ENCODE measurements at regions not wholly inside any gene's neighbourhood (a gene's known extent, or its start where the extent isn't known, plus 50 kb on each side); places are given as distances from the start of the nearest gene placed in this dataset.

DNA sequence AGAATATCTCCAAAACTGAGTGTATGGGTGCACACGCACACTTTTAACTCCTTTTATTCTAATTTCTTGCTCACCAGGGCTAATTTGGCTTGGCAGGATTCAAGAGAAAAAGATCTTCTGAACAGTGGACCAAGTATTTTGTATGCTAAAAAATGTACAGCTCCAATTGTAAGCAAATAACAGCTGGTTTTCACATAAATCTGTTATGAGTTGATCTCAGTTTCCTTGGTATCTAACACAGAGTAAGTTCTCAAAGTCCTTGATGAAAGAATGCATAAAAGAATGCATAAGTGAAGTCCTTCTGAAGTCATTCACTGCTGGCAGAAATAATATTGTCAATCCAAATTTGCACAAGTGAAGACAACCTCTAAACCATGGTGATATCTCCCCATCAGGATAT is 213.0 kb downstream of the OMA1 start:
- Mint-ChIP-seq H3K4me3 (no peak overlapping the region), H3K4me1 (no peaks in the 10 kb centered on the region), H3K27me3 (no peaks in the 10 kb centered on the region), H3K27ac (no peak overlapping the region), H3K9me3 (ENCODE audit: insufficient read depth) (no peaks in the 10 kb centered on the region)
- no peaks in the 10 kb centered on the region for H3K36me3 ChIP-seq (replicated peaks in 1 of 2; ENCODE audit: control extremely low read depth in 1 of 2, control insufficient read depth in 1 of 2, extremely low read depth in 1 of 2, insufficient read depth in 2 of 2, low read length in 1 of 2)
- no peaks in the 10 kb centered on the region for H3K4me1 ChIP-seq (ENCODE audit: control insufficient read depth in 2 of 2, insufficient read depth in 2 of 2, low read length in 2 of 2)
- no peak overlapping the region for H2AFZ ChIP-seq (ENCODE audit: insufficient read depth, low read depth, low read length, poor library complexity, severe bottlenecking)
- H3K9me3 ChIP-seq (ENCODE audit: control extremely low read depth in 1 of 3, control insufficient read depth in 2 of 3, insufficient read depth in 1 of 3, low read length in 2 of 3) = no peaks in the 10 kb centered on the region
- CTCF ChIA-PET = no interaction called here
- no peak for DNase-seq
- H4K20me1 ChIP-seq (ENCODE audit: control insufficient read depth, insufficient read depth, low read length, poor library complexity, severe bottlenecking) = no peaks in the 10 kb centered on the region
- no peak overlapping the region for H3K9ac ChIP-seq (ENCODE audit: low read length)
- no peaks in the 10 kb centered on the region for H3K79me2 ChIP-seq (ENCODE audit: control insufficient read depth, insufficient read depth, low read length)
- intact Hi-C loops (cut with micrococcal nuclease) = no loop called here
- WGBS (ENCODE audit: insufficient coverage) = no CpG with 5 or more reads among the region's 1 CpG
- POLR2A ChIA-PET = no interaction called here
- no peak overlapping the region for H3K4me3 ChIP-seq (ENCODE audit: control extremely low read depth in 1 of 5, extremely low read depth in 1 of 5, insufficient read depth in 1 of 5, low read depth in 2 of 5, low read length in 4 of 5)
- H3K27ac ChIP-seq (ENCODE audit: low read length in 2 of 2) = no peak overlapping the region
- no peak overlapping the region for H3K4me2 ChIP-seq (replicated peaks; ENCODE audit: low read depth, low read length, poor library complexity, severe bottlenecking)
- TF ChIP-seq, protein P1, sequence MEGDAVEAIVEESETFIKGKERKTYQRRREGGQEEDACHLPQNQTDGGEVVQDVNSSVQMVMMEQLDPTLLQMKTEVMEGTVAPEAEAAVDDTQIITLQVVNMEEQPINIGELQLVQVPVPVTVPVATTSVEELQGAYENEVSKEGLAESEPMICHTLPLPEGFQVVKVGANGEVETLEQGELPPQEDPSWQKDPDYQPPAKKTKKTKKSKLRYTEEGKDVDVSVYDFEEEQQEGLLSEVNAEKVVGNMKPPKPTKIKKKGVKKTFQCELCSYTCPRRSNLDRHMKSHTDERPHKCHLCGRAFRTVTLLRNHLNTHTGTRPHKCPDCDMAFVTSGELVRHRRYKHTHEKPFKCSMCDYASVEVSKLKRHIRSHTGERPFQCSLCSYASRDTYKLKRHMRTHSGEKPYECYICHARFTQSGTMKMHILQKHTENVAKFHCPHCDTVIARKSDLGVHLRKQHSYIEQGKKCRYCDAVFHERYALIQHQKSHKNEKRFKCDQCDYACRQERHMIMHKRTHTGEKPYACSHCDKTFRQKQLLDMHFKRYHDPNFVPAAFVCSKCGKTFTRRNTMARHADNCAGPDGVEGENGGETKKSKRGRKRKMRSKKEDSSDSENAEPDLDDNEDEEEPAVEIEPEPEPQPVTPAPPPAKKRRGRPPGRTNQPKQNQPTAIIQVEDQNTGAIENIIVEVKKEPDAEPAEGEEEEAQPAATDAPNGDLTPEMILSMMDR (IDR thresholded peaks at IDR 0.05) = no peak
- TF ChIP-seq EZH2 (IDR thresholded peaks at IDR 0.05; ENCODE audit: borderline replicate concordance, insufficient read depth, low read depth, low read length, poor library complexity, severe bottlenecking) = no peak
- H3K27me3 ChIP-seq (replicated peaks in 1 of 4; ENCODE audit: control extremely low read depth in 1 of 4, control insufficient read depth in 3 of 4, insufficient read depth in 4 of 4, low read length in 3 of 4) = no peaks in the 10 kb centered on the region
- no peak for ATAC-seq (ENCODE audit: low read depth)

DNA sequence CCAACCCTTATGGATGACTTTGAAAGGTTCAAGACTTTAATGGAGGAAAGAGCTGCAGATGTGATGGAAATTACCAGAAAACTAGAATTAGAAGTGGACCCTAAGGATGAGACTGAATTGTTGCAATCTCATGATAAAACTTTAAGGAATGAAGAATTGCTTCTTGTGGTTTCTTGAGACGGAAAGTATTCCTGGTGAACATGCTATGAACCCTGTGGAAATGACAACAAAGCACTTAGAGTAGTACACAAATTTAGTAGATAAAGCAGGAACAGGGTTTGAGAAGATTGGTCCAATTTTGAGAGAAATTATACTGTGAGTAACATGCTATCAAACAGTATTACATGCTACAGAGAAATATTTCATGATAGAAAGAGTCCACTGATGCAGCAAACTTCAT is 215.4 kb downstream of the OMA1 start:
- no peaks in the 10 kb centered on the region for H3K9me3 ChIP-seq (ENCODE audit: control extremely low read depth in 1 of 3, control insufficient read depth in 2 of 3, insufficient read depth in 1 of 3, low read length in 2 of 3)
- H3K27me3 ChIP-seq (replicated peaks in 1 of 4; ENCODE audit: control extremely low read depth in 1 of 4, control insufficient read depth in 3 of 4, insufficient read depth in 4 of 4, low read length in 3 of 4) = no peaks in the 10 kb centered on the region
- no peaks in the 10 kb centered on the region for H3K79me2 ChIP-seq (ENCODE audit: control insufficient read depth, insufficient read depth, low read length)
- no peak overlapping the region for H3K4me3 Mint-ChIP-seq
- 100% methylated on average over 1 of the region's 1 CpG for WGBS (ENCODE audit: insufficient coverage)
- no peaks in the 10 kb centered on the region for H3K4me1 ChIP-seq (ENCODE audit: control insufficient read depth in 2 of 2, insufficient read depth in 2 of 2, low read length in 2 of 2)
- H3K36me3 ChIP-seq (replicated peaks in 1 of 2; ENCODE audit: control extremely low read depth in 1 of 2, control insufficient read depth in 1 of 2, extremely low read depth in 1 of 2, insufficient read depth in 2 of 2, low read length in 1 of 2) = no peaks in the 10 kb centered on the region
- no peak overlapping the region for H3K4me2 ChIP-seq (replicated peaks; ENCODE audit: low read depth, low read length, poor library complexity, severe bottlenecking)
- H2AFZ ChIP-seq (ENCODE audit: insufficient read depth, low read depth, low read length, poor library complexity, severe bottlenecking) = no peak overlapping the region
- no peaks in the 10 kb centered on the region for H3K27me3 Mint-ChIP-seq
- CTCF ChIA-PET = no interaction called here
- TF ChIP-seq, protein P1 (IDR thresholded peaks at IDR 0.05) = no peak
- no peak for TF ChIP-seq EZH2 (IDR thresholded peaks at IDR 0.05; ENCODE audit: borderline replicate concordance, insufficient read depth, low read depth, low read length, poor library complexity, severe bottlenecking)
- no peaks in the 10 kb centered on the region for H3K4me1 Mint-ChIP-seq
- no peak overlapping the region for H3K27ac ChIP-seq (ENCODE audit: low read length in 2 of 2)
- intact Hi-C loops (cut with micrococcal nuclease) = no loop called here
- ATAC-seq (ENCODE audit: low read depth) = no peak
- no peaks in the 10 kb centered on the region for H4K20me1 ChIP-seq (ENCODE audit: control insufficient read depth, insufficient read depth, low read length, poor library complexity, severe bottlenecking)
- no peaks in the 10 kb centered on the region for H3K9me3 Mint-ChIP-seq (ENCODE audit: insufficient read depth)
- POLR2A ChIA-PET = no interaction called here
- H3K9ac ChIP-seq (ENCODE audit: low read length) = no peak overlapping the region
- no peak overlapping the region for H3K4me3 ChIP-seq (ENCODE audit: control extremely low read depth in 1 of 5, extremely low read depth in 1 of 5, insufficient read depth in 1 of 5, low read depth in 2 of 5, low read length in 4 of 5)
- DNase-seq = no peak
- H3K27ac Mint-ChIP-seq = no peak overlapping the region
